ENCODE measurements at regions not wholly inside any gene's neighbourhood (a gene's known extent, or its start where the extent isn't known, plus 50 kb on each side); places are given as distances from the start of the nearest gene placed in this dataset.

GRCh38 chr2:196422361-196422760 is 217.2 kb upstream of the CCDC150 start:
- TF ChIP-seq POLR2A (IDR thresholded peaks at IDR 0.05): no peak
- TF ChIP-seq, protein P1, sequence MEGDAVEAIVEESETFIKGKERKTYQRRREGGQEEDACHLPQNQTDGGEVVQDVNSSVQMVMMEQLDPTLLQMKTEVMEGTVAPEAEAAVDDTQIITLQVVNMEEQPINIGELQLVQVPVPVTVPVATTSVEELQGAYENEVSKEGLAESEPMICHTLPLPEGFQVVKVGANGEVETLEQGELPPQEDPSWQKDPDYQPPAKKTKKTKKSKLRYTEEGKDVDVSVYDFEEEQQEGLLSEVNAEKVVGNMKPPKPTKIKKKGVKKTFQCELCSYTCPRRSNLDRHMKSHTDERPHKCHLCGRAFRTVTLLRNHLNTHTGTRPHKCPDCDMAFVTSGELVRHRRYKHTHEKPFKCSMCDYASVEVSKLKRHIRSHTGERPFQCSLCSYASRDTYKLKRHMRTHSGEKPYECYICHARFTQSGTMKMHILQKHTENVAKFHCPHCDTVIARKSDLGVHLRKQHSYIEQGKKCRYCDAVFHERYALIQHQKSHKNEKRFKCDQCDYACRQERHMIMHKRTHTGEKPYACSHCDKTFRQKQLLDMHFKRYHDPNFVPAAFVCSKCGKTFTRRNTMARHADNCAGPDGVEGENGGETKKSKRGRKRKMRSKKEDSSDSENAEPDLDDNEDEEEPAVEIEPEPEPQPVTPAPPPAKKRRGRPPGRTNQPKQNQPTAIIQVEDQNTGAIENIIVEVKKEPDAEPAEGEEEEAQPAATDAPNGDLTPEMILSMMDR (IDR thresholded peaks at IDR 0.05): no peak

All from lower leg skin (tissue), 3 donors.